ENCODE measurements at regions not wholly inside any gene's neighbourhood (a gene's known extent, or its start where the extent isn't known, plus 50 kb on each side); places are given as distances from the start of the nearest gene placed in this dataset.
"Not testable (repeated sequence)": the region's sequence is repeated elsewhere in the genome, so short reads cannot be mapped to it uniquely, and the experiment has no call there.

GRCh38 chr15:77915261-77915960 is 162.1 kb downstream of the TBC1D2B start:
- Histone ChIP-seq H3K36me3 (ENCODE audit: control insufficient read depth in 3 of 3, insufficient read depth in 2 of 3, low read depth in 1 of 3, low read length in 3 of 3) (no peaks in the 10 kb centered on the region), H3K27ac (ENCODE audit: low read depth in 1 of 3, low read length in 2 of 3) (no peak overlapping the region), H3K9me3 (ENCODE audit: control insufficient read depth in 2 of 2, insufficient read depth in 1 of 2, low read depth in 1 of 2, low read length in 1 of 2) (no peaks in the 10 kb centered on the region), H3K4me1 (ENCODE audit: control insufficient read depth in 3 of 3, insufficient read depth in 2 of 3, low read depth in 1 of 3, low read length in 2 of 3) (no peaks in the 10 kb centered on the region), H3K27me3 (ENCODE audit: control insufficient read depth in 3 of 3, insufficient read depth in 3 of 3, low read length in 3 of 3) (no peaks in the 10 kb centered on the region), H3K4me3 (ENCODE audit: low read depth in 1 of 3, low read length in 3 of 3) (no peak overlapping the region)
- no peak for FAIRE-seq
- no peak for DNase-seq
- WGBS, 3 donors, result 67 to 78% (median 74%) methylated on average over 16 to 19 of the region's 19 CpGs

- H3K36me3 ChIP-seq (ENCODE audit: control insufficient read depth in 3 of 3, insufficient read depth in 2 of 3, low read depth in 1 of 3, low read length in 3 of 3); H3K27ac ChIP-seq (ENCODE audit: low read depth in 1 of 3, low read length in 2 of 3); H3K9me3 ChIP-seq (ENCODE audit: control insufficient read depth in 2 of 2, insufficient read depth in 1 of 2, low read depth in 1 of 2, low read length in 1 of 2); H3K4me1 ChIP-seq (ENCODE audit: control insufficient read depth in 3 of 3, insufficient read depth in 2 of 3, low read depth in 1 of 3, low read length in 2 of 3); DNase-seq; FAIRE-seq; H3K4me3 ChIP-seq (ENCODE audit: low read depth in 1 of 3, low read length in 3 of 3); H3K27me3 ChIP-seq (ENCODE audit: control insufficient read depth in 3 of 3, insufficient read depth in 3 of 3, low read length in 3 of 3): not testable (repeated sequence)
- 77 to 78% (median 77%) methylated on average over 5 of the region's 5 CpGs for WGBS, 3 donors
Observed at GRCh38 chr15:77914531-77914930, 163.0 kb downstream of the TBC1D2B start.

- not testable (repeated sequence) for H3K36me3 ChIP-seq (ENCODE audit: control insufficient read depth in 3 of 3, insufficient read depth in 2 of 3, low read depth in 1 of 3, low read length in 3 of 3); H3K27me3 ChIP-seq (ENCODE audit: control insufficient read depth in 3 of 3, insufficient read depth in 3 of 3, low read length in 3 of 3); H3K9me3 ChIP-seq (ENCODE audit: control insufficient read depth in 2 of 2, insufficient read depth in 1 of 2, low read depth in 1 of 2, low read length in 1 of 2); FAIRE-seq
- Histone ChIP-seq H3K4me3 (ENCODE audit: low read depth in 1 of 3, low read length in 3 of 3) (peak overlapping the region in 2 of 3 donors; percentile 38 to 57), H3K4me1 (ENCODE audit: control insufficient read depth in 3 of 3, insufficient read depth in 2 of 3, low read depth in 1 of 3, low read length in 2 of 3) (peaks cover 0 to 16% (median 0%) of the 10 kb centered on the region in 3 donors), H3K27ac (ENCODE audit: low read depth in 1 of 3, low read length in 2 of 3) (peak overlapping the region; percentile 20 to 89 (median 47))
- peak; percentile 82 to 92 for DNase-seq
- WGBS, 3 donors, result 15 to 19% (median 15%) methylated on average over 12 of the region's 12 CpGs
Observed at GRCh38 chr15:77910030-77910911, 167.2 kb downstream of the TBC1D2B start.

- H3K4me1 ChIP-seq (ENCODE audit: control insufficient read depth in 3 of 3, insufficient read depth in 2 of 3, low read depth in 1 of 3, low read length in 2 of 3), result peaks cover 0 to 16% (median 0%) of the 10 kb centered on the region in 3 donors
- FAIRE-seq (no peak), DNase-seq (no peak)
- 37 to 69% (median 69%) methylated on average over 11 to 14 of the region's 14 CpGs for WGBS, 3 donors
- H3K27me3 ChIP-seq (ENCODE audit: control insufficient read depth in 3 of 3, insufficient read depth in 3 of 3, low read length in 3 of 3), result no peaks in the 10 kb centered on the region
- no peaks in the 10 kb centered on the region for H3K9me3 ChIP-seq (ENCODE audit: control insufficient read depth in 2 of 2, insufficient read depth in 1 of 2, low read depth in 1 of 2, low read length in 1 of 2)
- H3K4me3 ChIP-seq (ENCODE audit: low read depth in 1 of 3, low read length in 3 of 3), result no peak overlapping the region
- no peaks in the 10 kb centered on the region for H3K36me3 ChIP-seq (ENCODE audit: control insufficient read depth in 3 of 3, insufficient read depth in 2 of 3, low read depth in 1 of 3, low read length in 3 of 3)
- no peak overlapping the region for H3K27ac ChIP-seq (ENCODE audit: low read depth in 1 of 3, low read length in 2 of 3)
Observed at GRCh38 chr15:77909182-77909940, 168.2 kb downstream of the TBC1D2B start.

GRCh38 chr15:77908752-77909111 is 168.8 kb downstream of the TBC1D2B start:
- H3K36me3 ChIP-seq (ENCODE audit: control insufficient read depth in 3 of 3, insufficient read depth in 2 of 3, low read depth in 1 of 3, low read length in 3 of 3); H3K9me3 ChIP-seq (ENCODE audit: control insufficient read depth in 2 of 2, insufficient read depth in 1 of 2, low read depth in 1 of 2, low read length in 1 of 2); DNase-seq; FAIRE-seq; H3K4me3 ChIP-seq (ENCODE audit: low read depth in 1 of 3, low read length in 3 of 3); H3K27me3 ChIP-seq (ENCODE audit: control insufficient read depth in 3 of 3, insufficient read depth in 3 of 3, low read length in 3 of 3): not testable (repeated sequence)
- peaks cover 0 to 16% (median 0%) of the 10 kb centered on the region in 3 donors for H3K4me1 ChIP-seq (ENCODE audit: control insufficient read depth in 3 of 3, insufficient read depth in 2 of 3, low read depth in 1 of 3, low read length in 2 of 3)
- H3K27ac ChIP-seq (ENCODE audit: low read depth in 1 of 3, low read length in 2 of 3), result peak overlapping the region in 1 of 3 donors; percentile 73
- 70 to 80% (median 75%) methylated on average over 5 to 7 of the region's 7 CpGs for WGBS, 3 donors

- Histone ChIP-seq H3K4me3 (ENCODE audit: low read depth in 1 of 3, low read length in 3 of 3) (no peak overlapping the region), H3K9me3 (ENCODE audit: control insufficient read depth in 2 of 2, insufficient read depth in 1 of 2, low read depth in 1 of 2, low read length in 1 of 2) (no peaks in the 10 kb centered on the region), H3K27me3 (ENCODE audit: control insufficient read depth in 3 of 3, insufficient read depth in 3 of 3, low read length in 3 of 3) (no peaks in the 10 kb centered on the region), H3K4me1 (ENCODE audit: control insufficient read depth in 3 of 3, insufficient read depth in 2 of 3, low read depth in 1 of 3, low read length in 2 of 3) (peaks cover 0 to 16% (median 0%) of the 10 kb centered on the region in 3 donors), H3K36me3 (ENCODE audit: control insufficient read depth in 3 of 3, insufficient read depth in 2 of 3, low read depth in 1 of 3, low read length in 3 of 3) (no peaks in the 10 kb centered on the region), H3K27ac (ENCODE audit: low read depth in 1 of 3, low read length in 2 of 3) (peak overlapping the region in 1 of 3 donors; percentile 73)
- 46 to 69% (median 63%) methylated on average over 24 to 28 of the region's 28 CpGs for WGBS, 3 donors
- no peak for FAIRE-seq
- DNase-seq, result peak in 1 of 2 donors; percentile 88
Observed at GRCh38 chr15:77907824-77908751, 169.4 kb downstream of the TBC1D2B start.

GRCh38 chr15:77906062-77906990 is 171.2 kb downstream of the TBC1D2B start:
- not testable (repeated sequence) for H3K36me3 ChIP-seq (ENCODE audit: control insufficient read depth in 3 of 3, insufficient read depth in 2 of 3, low read depth in 1 of 3, low read length in 3 of 3); DNase-seq; H3K4me3 ChIP-seq (ENCODE audit: low read depth in 1 of 3, low read length in 3 of 3); H3K27ac ChIP-seq (ENCODE audit: low read depth in 1 of 3, low read length in 2 of 3); H3K9me3 ChIP-seq (ENCODE audit: control insufficient read depth in 2 of 2, insufficient read depth in 1 of 2, low read depth in 1 of 2, low read length in 1 of 2); H3K27me3 ChIP-seq (ENCODE audit: control insufficient read depth in 3 of 3, insufficient read depth in 3 of 3, low read length in 3 of 3); FAIRE-seq
- 74 to 77% (median 75%) methylated on average over 16 to 17 of the region's 17 CpGs for WGBS, 3 donors
- peaks cover 0 to 16% (median 0%) of the 10 kb centered on the region in 3 donors for H3K4me1 ChIP-seq (ENCODE audit: control insufficient read depth in 3 of 3, insufficient read depth in 2 of 3, low read depth in 1 of 3, low read length in 2 of 3)
